H1 (cell line): ENCODE measurements at regions not wholly inside any gene's neighbourhood (a gene's known extent, or its start where the extent isn't known, plus 50 kb on each side); places are given as distances from the start of the nearest gene placed in this dataset.

Experiments used
- BACH1 ChIP-seq: IDR thresholded peaks from 2 replicates; pipeline ENCODE4 v1.6.1; 2012; ENCODE audit warnings: low read length, improper control_type of control experiment
- CTCF ChIP-seq, 3 experiments: IDR thresholded peaks; 1 replicate in 2 of 3; 2 replicates in 1 of 3; pipeline versions ENCODE4 v1.5.1 to v1.6.1; 2011; ENCODE audit warnings: low read length in 3 of 3, mild to moderate bottlenecking in 3 of 3, inconsistent platforms in 2 of 3, low read depth in 1 of 3, moderate library complexity in 1 of 3; ENCODE audit not compliant: insufficient read depth in 1 of 3; ENCODE audit errors: control extremely low read depth in 1 of 3
- POLR2A ChIP-seq, 2 experiments: IDR thresholded peaks; 1 replicate in 1 of 2; 2 replicates in 1 of 2; pipeline ENCODE4 v1.6.1; 2011; ENCODE audit warnings: low read depth in 2 of 2, low read length in 2 of 2, mild to moderate bottlenecking in 2 of 2; ENCODE audit errors: control extremely low read depth in 1 of 2
- TAF1 ChIP-seq: IDR thresholded peaks from 2 replicates; pipeline ENCODE4 v1.6.1; 2011; ENCODE audit warnings: mild to moderate bottlenecking, low read depth, low read length

- no peak for TF ChIP-seq CTCF (IDR thresholded peaks at IDR 0.05; ENCODE audit: control extremely low read depth in 1 of 3, insufficient read depth in 1 of 3, low read depth in 1 of 3, low read length in 3 of 3)
- no peak for TF ChIP-seq TAF1
- TF ChIP-seq POLR2A (IDR thresholded peaks at IDR 0.05; ENCODE audit: control extremely low read depth in 1 of 2, low read depth in 2 of 2, low read length in 2 of 2), result no peak
- no peak for TF ChIP-seq BACH1
These were observed 70.8 kb upstream of the CTAGE1 start for GRCh38 chr18:22488554-22488953.
